SK-N-SH (cell line): ENCODE measurements at regions not wholly inside any gene's neighbourhood (a gene's known extent, or its start where the extent isn't known, plus 50 kb on each side); places are given as distances from the start of the nearest gene placed in this dataset.

ENCODE experiments used
- GATA2 ChIP-seq: sonication (generic); formaldehyde crosslinking; IDR thresholded peaks from 2 replicates; pipeline ENCODE4 v1.5.0; 2020; ENCODE audit warnings: mild to moderate bottlenecking, missing genetic modification reagents
- POLR2AphosphoS5 ChIP-seq: IDR thresholded peaks from 2 replicates; pipeline ENCODE4 v1.6.1; 2012; ENCODE audit warnings: low read depth, low read length
- USF2 ChIP-seq: fragments of 150-350 bp; IDR thresholded peaks from 2 replicates; pipeline ENCODE4 v1.6.1; 2017; ENCODE audit warnings: antibody characterized with exemption, low read length, low read depth, borderline replicate concordance

DNA sequence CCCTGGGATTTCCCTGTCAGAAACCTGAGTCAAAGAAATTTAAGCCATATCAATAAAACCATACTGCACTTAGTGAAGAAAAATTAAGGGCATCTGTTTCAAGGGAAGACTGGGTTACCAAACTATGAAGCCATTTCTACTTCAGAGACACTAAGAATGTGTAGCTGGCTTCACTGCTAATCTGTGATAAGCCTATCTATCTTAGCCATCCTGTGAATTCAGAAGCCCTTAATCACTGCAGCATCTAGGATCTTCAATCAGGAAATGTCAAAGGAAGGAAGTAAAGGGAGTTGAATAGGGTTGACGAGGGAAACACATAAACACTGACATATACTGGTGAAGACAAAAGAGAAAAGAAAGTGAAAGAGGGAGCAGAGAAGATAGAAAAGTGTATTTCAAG, 777.6 kb upstream of the DIAPH2 start:
- no peak for TF ChIP-seq POLR2AphosphoS5
- TF ChIP-seq USF2, result no peak
- no peak for TF ChIP-seq GATA2 (CRISPR knock-in tag)
